ENCODE measurements at regions not wholly inside any gene's neighbourhood (a gene's known extent, or its start where the extent isn't known, plus 50 kb on each side); places are given as distances from the start of the nearest gene placed in this dataset.

DNA sequence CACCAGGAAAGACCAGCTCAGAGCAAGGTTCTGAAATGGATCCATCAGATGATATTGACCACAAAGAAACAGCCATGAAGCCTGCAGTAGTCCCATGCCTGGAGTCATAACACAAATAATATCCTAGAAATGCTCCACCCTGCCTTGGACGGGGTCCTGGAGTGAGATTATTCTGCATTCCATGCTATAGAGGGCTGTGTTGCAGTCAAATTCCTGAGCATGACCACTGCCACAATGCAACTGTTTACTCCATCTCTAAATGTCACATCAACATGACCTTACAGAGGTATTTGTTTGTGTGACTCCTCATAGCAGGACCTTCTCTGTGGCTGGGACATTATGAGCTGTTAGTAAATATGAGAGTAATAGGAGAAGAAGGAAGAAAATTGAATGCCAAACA is 257.5 kb upstream of the TCF21 start:
- TF ChIP-seq CTCF (IDR thresholded peaks at IDR 0.05) = no peak
- no peak for TF ChIP-seq POLR2A (IDR thresholded peaks at IDR 0.05)

Measured in heart left ventricle (tissue), 13 donors.